Caco-2 (cell line): ENCODE measurements at regions not wholly inside any gene's neighbourhood (a gene's known extent, or its start where the extent isn't known, plus 50 kb on each side); places are given as distances from the start of the nearest gene placed in this dataset.

Experiments used
- BruUV-seq: library from RNA; stranded (reverse); fragments of 400-500 nt; replicated peaks from 2 replicates; lab custom pipeline; 2021; lab: Mats Ljungman, UMichigan
- CTCF ChIA-PET: fragments of 300-600 bp; sonication (Branson Sonifier 250); formaldehyde crosslinking; loops from one replicate; lab custom pipeline; 2022; ENCODE audit warnings: antibody characterized with exemption; lab: Charles Lee
- POLR2A ChIA-PET: fragments of 300-600 bp; sonication (Branson Sonifier 250); formaldehyde crosslinking; loops from one replicate; lab custom pipeline; 2022; ENCODE audit warnings: antibody characterized with exemption; lab: Charles Lee
- DNase-seq, 2 experiments: peaks; one replicate each; pipeline versions ENCODE4 v3.0.0 to v3.0.0-alpha.2; 2020 to 2022
- H3K27me3 ChIP-seq: replicated peaks from 2 replicates; pipeline ENCODE4 v1.6.0; 2011; ENCODE audit warnings: low read length; ENCODE audit not compliant: control insufficient read depth, insufficient read depth
- H3K36me3 ChIP-seq: 2 replicates; pipeline ENCODE4 v1.5.1; 2011; ENCODE audit warnings: low read length; ENCODE audit not compliant: control insufficient read depth, insufficient read depth
- H3K4me1 ChIP-seq: fragments of 250-450 bp; sonication (Bioruptor Pico); 2 replicates; pipeline ENCODE4 v1.5.1; 2020; ENCODE audit warnings: mild to moderate bottlenecking
- H3K4me3 ChIP-seq: 2 replicates; pipeline ENCODE4 v1.5.1; 2011; ENCODE audit warnings: low read depth, mild to moderate bottlenecking, control low read depth, low read length
- H3K9me3 ChIP-seq: fragments of 250-450 bp; sonication (Bioruptor Pico); 2 replicates; pipeline ENCODE4 v1.5.1; 2020; ENCODE audit warnings: mild to moderate bottlenecking, moderate library complexity
- H3K27ac Mint-ChIP-seq: one replicate; pipeline ENCODE4 v1.8.0; 2022; ENCODE audit warnings: mixed read lengths; ENCODE audit not compliant: unreplicated experiment
- H3K27me3 Mint-ChIP-seq: one replicate; pipeline ENCODE4 v1.8.0; 2022; ENCODE audit warnings: mixed read lengths; ENCODE audit not compliant: insufficient read depth, unreplicated experiment
- H3K36me3 Mint-ChIP-seq: one replicate; pipeline ENCODE4 v1.8.0; 2022; ENCODE audit warnings: mild to moderate bottlenecking, mixed read lengths; ENCODE audit not compliant: insufficient read depth, unreplicated experiment
- H3K4me1 Mint-ChIP-seq: one replicate; pipeline ENCODE4 v1.8.0; 2022; ENCODE audit warnings: low read depth, mixed read lengths; ENCODE audit not compliant: unreplicated experiment
- H3K4me3 Mint-ChIP-seq: one replicate; pipeline ENCODE4 v1.8.0; 2022; ENCODE audit warnings: mild to moderate bottlenecking, moderate library complexity, mixed read lengths; ENCODE audit not compliant: unreplicated experiment
- H3K9me3 Mint-ChIP-seq: one replicate; pipeline ENCODE4 v1.8.0; 2022; ENCODE audit warnings: mixed read lengths; ENCODE audit not compliant: unreplicated experiment
- CTCF ChIP-seq, 2 experiments: fragments of 200-600 bp in 1 of 2; IDR thresholded peaks; 1 replicate in 1 of 2; 2 replicates in 1 of 2; pipeline versions ENCODE4 v1.5.1 to v1.8.0; 2011 to 2022; ENCODE audit warnings: antibody characterized with exemption in 1 of 2, control low read depth in 1 of 2, inconsistent platforms in 1 of 2, low read depth in 1 of 2, low read length in 1 of 2, mild to moderate bottlenecking in 1 of 2, moderate library complexity in 1 of 2; ENCODE audit not compliant: insufficient read depth in 1 of 2, severe bottlenecking in 1 of 2, unreplicated experiment in 1 of 2
- intact Hi-C: fragments of 100-400 bp; cut with micrococcal nuclease; formaldehyde crosslinking; loops from one replicate; pipeline ENCODE4 v1.10.0; 2022; ENCODE audit not compliant: unreplicated experiment

DNA sequence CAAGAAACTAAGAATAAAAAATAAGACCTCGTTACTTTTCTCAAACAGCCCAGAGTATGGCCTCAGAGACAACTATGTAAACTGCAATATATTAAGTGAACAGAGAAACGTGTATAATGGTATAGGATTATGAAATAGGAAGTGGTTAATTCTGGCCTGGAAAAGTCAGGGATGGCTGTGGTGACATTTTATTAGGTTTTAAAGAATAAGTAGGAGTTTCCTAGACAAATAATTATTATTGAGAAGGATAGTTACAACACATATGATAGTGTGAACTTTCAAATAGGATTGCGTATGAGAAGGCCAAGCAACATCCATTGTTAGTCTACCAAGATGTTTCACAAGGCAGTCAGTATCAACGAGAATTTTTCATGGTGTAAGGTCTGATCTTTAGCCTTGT, 244.1 kb downstream of the LPIN1 start:
- Mint-ChIP-seq H3K9me3 (no peaks in the 10 kb centered on the region), H3K27me3 (peaks cover 24% of the 10 kb centered on the region), H3K36me3 (no peaks in the 10 kb centered on the region), H3K4me3 (no peak overlapping the region), H3K4me1 (peaks cover 9% of the 10 kb centered on the region), H3K27ac (no peak overlapping the region)
- TF ChIP-seq CTCF (IDR thresholded peaks at IDR 0.05; ENCODE audit: insufficient read depth in 1 of 2, low read depth in 1 of 2, low read length in 1 of 2, severe bottlenecking in 1 of 2, unreplicated experiment in 1 of 2), result no peak
- CTCF ChIA-PET, result no interaction called here
- Histone ChIP-seq H3K27me3 (no peaks in the 10 kb centered on the region), H3K9me3 (no peaks in the 10 kb centered on the region), H3K4me3 (no peak overlapping the region), H3K4me1 (no peaks in the 10 kb centered on the region), H3K36me3 (no peaks in the 10 kb centered on the region)
- DNase-seq, result no peak
- intact Hi-C loops, result no loop called here
- no TSS peak for BruUV-seq
- POLR2A ChIA-PET, result no interaction called here

GRCh38 chr2:11993749-11994148, 247.3 kb downstream of the LPIN1 start:
- H3K4me3 Mint-ChIP-seq, result no peak overlapping the region
- no peak for DNase-seq
- no peak overlapping the region for H3K4me3 ChIP-seq
- ChIA-PET POLR2A (no interaction called here), CTCF (no interaction called here)
- no peak overlapping the region for H3K27ac Mint-ChIP-seq
- no peaks in the 10 kb centered on the region for H3K9me3 Mint-ChIP-seq
- intact Hi-C loops, result no loop called here
- H3K9me3 ChIP-seq, result no peaks in the 10 kb centered on the region
- no peaks in the 10 kb centered on the region for H3K4me1 ChIP-seq
- no peaks in the 10 kb centered on the region for H3K27me3 ChIP-seq
- no peaks in the 10 kb centered on the region for H3K36me3 Mint-ChIP-seq
- H3K36me3 ChIP-seq, result no peaks in the 10 kb centered on the region
- no peaks in the 10 kb centered on the region for H3K4me1 Mint-ChIP-seq
- TF ChIP-seq CTCF (IDR thresholded peaks at IDR 0.05; ENCODE audit: insufficient read depth in 1 of 2, low read depth in 1 of 2, low read length in 1 of 2, severe bottlenecking in 1 of 2, unreplicated experiment in 1 of 2), result no peak
- H3K27me3 Mint-ChIP-seq, result peaks cover 14% of the 10 kb centered on the region
- no TSS peak for BruUV-seq

GRCh38 chr2:11995456-11995855, 249.0 kb downstream of the LPIN1 start:
- intact Hi-C loops, result no loop called here
- H3K36me3 ChIP-seq, result no peaks in the 10 kb centered on the region
- no peaks in the 10 kb centered on the region for H3K9me3 ChIP-seq
- CTCF ChIA-PET, result no interaction called here
- no peaks in the 10 kb centered on the region for H3K9me3 Mint-ChIP-seq
- no peak for DNase-seq
- H3K4me1 Mint-ChIP-seq, result no peaks in the 10 kb centered on the region
- H3K4me3 ChIP-seq, result no peak overlapping the region
- no peaks in the 10 kb centered on the region for H3K4me1 ChIP-seq
- no peaks in the 10 kb centered on the region for H3K27me3 ChIP-seq
- H3K36me3 Mint-ChIP-seq, result no peaks in the 10 kb centered on the region
- no peak for TF ChIP-seq CTCF (IDR thresholded peaks at IDR 0.05; ENCODE audit: insufficient read depth in 1 of 2, low read depth in 1 of 2, low read length in 1 of 2, severe bottlenecking in 1 of 2, unreplicated experiment in 1 of 2)
- POLR2A ChIA-PET, result no interaction called here
- H3K4me3 Mint-ChIP-seq, result no peak overlapping the region
- H3K27ac Mint-ChIP-seq, result no peak overlapping the region
- BruUV-seq, result no TSS peak
- peaks cover 10% of the 10 kb centered on the region for H3K27me3 Mint-ChIP-seq
